ENCODE measurements at regions not wholly inside any gene's neighbourhood (a gene's known extent, or its start where the extent isn't known, plus 50 kb on each side); places are given as distances from the start of the nearest gene placed in this dataset.

GRCh38 chr16:47888142-47888541 is 267.7 kb downstream of the ABCC12 start:
- TF ChIP-seq CTCF (IDR thresholded peaks at IDR 0.05) (no peak), POLR2AphosphoS5 (IDR thresholded peaks at IDR 0.05) (no peak), EP300 (IDR thresholded peaks at IDR 0.05) (no peak), POLR2A (IDR thresholded peaks at IDR 0.05; ENCODE audit: low read depth) (no peak)

Data from esophagus muscularis mucosa (tissue), 4 donors.